Hepatocyte (in vitro differentiated cells): ENCODE measurements at regions not wholly inside any gene's neighbourhood (a gene's known extent, or its start where the extent isn't known, plus 50 kb on each side); places are given as distances from the start of the nearest gene placed in this dataset.
"Not testable (repeated sequence)": the region's sequence is repeated elsewhere in the genome, so short reads cannot be mapped to it uniquely, and the experiment has no call there.

Source experiments
- CTCF ChIP-seq: fragments of 200-600 bp; sonication (generic); IDR thresholded peaks from 2 replicates; pipeline ENCODE4 v1.5.1; 2016; ENCODE audit warnings: antibody characterized with exemption, mild to moderate bottlenecking; ENCODE audit not compliant: poor library complexity
- EZH2 ChIP-seq: fragments of 200-600 bp; sonication (generic); IDR thresholded peaks from 2 replicates; pipeline ENCODE4 v1.6.1; 2016; ENCODE audit warnings: antibody characterized with exemption, mild to moderate bottlenecking, borderline replicate concordance
- EZH2phosphoT487 ChIP-seq: fragments of 200-600 bp; sonication (generic); IDR thresholded peaks from one replicate; pipeline ENCODE4 v1.6.1; 2018; ENCODE audit warnings: antibody characterized with exemption, mild to moderate bottlenecking, low read depth, moderate library complexity; ENCODE audit not compliant: unreplicated experiment, severe bottlenecking

GRCh38 chr9:93748827-93749226 lies 172.4 kb downstream of the PHF2 start:
- not testable (repeated sequence) for TF ChIP-seq CTCF, EZH2, EZH2phosphoT487
